Heart left ventricle (tissue), 13 donors: ENCODE measurements at regions not wholly inside any gene's neighbourhood (a gene's known extent, or its start where the extent isn't known, plus 50 kb on each side); places are given as distances from the start of the nearest gene placed in this dataset.

ENCODE experiments used
- POLR2A ChIP-seq, 2 donors: fragments of 450-650 bp; IDR thresholded peaks; one replicate each; pipeline ENCODE4 v1.6.1; 2017; ENCODE audit warnings: antibody characterized with exemption in 2 of 2, mild to moderate bottlenecking in 2 of 2, moderate library complexity in 2 of 2
- TF ChIP-seq, protein P1 (sequence below), 12 donors: fragments of 200-600 bp; sonication (generic) in 4 of 12; IDR thresholded peaks; one replicate each; pipeline versions ENCODE4 v1.5.0 to v1.8.0; 2018 to 2022; ENCODE audit warnings: antibody characterized with exemption in 12 of 12, mild to moderate bottlenecking in 5 of 12
- donor health status: ischemic (EF 13 %, LVEDD 7.1; RV severe dilation, severe dysfunction).
- donor health status: DM: no; HTN: yes; CAD: no.
- donor health status: DM: no; HTN: no; CAD: no.
- donor health status: ischemic (EF 25% LVEDD 6.9; RV normal size, moderate dysfunction).
- donor health status: ischemic (EF 25% LVEDD 5.7; RV mildly dilated, moderate dysfunction).
- donor health status: ischemic (EF 35%, LVEDD 5.7; RV mildly dilated, moderate dysfunction).
- donor health status: nonischemic (EF 11% LVEDD 7.7; RV severe dilation, severe dysfunction).
- donor health status: DM: yes; HTN: yes; CAD: no.
- donor health status: PGD.
- donor health status: ischemic (EF 29% LVEDD 5.4; RV normal size, mild dysfunction).
- donor health status: nonischemic (EF 23%, LVEDD 6.1; RV moderate dilation, normal function).

DNA sequence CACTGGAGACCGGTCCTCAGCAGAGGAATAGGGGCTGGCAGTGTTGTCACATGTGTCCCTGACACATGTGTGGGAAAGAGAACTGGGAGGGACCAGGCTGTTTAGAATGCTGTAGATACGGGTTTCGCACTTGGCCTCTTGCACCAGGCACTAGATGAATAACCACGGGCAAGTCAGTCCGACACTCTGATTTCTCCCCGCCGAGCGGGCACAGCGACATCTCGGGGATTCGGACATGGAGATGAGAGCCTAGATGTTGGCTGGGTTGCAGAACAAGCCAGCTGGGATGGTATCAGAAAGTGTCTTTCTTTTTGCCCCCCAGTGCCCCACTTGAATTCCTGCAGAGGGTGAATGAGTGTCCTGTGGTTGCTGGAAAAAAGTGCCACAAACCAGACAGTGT, 80.6 kb upstream of the SLC22A11 start:
- TF ChIP-seq, protein P1, sequence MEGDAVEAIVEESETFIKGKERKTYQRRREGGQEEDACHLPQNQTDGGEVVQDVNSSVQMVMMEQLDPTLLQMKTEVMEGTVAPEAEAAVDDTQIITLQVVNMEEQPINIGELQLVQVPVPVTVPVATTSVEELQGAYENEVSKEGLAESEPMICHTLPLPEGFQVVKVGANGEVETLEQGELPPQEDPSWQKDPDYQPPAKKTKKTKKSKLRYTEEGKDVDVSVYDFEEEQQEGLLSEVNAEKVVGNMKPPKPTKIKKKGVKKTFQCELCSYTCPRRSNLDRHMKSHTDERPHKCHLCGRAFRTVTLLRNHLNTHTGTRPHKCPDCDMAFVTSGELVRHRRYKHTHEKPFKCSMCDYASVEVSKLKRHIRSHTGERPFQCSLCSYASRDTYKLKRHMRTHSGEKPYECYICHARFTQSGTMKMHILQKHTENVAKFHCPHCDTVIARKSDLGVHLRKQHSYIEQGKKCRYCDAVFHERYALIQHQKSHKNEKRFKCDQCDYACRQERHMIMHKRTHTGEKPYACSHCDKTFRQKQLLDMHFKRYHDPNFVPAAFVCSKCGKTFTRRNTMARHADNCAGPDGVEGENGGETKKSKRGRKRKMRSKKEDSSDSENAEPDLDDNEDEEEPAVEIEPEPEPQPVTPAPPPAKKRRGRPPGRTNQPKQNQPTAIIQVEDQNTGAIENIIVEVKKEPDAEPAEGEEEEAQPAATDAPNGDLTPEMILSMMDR (IDR thresholded peaks at IDR 0.05) = no peak
- TF ChIP-seq POLR2A (IDR thresholded peaks at IDR 0.05) = no peak
